ENCODE measurements at regions not wholly inside any gene's neighbourhood (a gene's known extent, or its start where the extent isn't known, plus 50 kb on each side); places are given as distances from the start of the nearest gene placed in this dataset.

- H3K4me3 Mint-ChIP-seq (ENCODE audit: low read depth, unreplicated experiment), result no peak overlapping the region
- TF ChIP-seq CTCF (IDR thresholded peaks at IDR 0.05; ENCODE audit: unreplicated experiment), result no peak
- CTCF ChIA-PET, result no interaction called here
- BruUV-seq (replicated peaks), result no TSS peak
- DNase-seq, result no peak
- intact Hi-C loops (cut with micrococcal nuclease; ENCODE audit: unreplicated experiment), result no loop called here
- H3K27ac Mint-ChIP-seq (ENCODE audit: unreplicated experiment), result no peak overlapping the region
- H3K9me3 Mint-ChIP-seq (ENCODE audit: low read depth, unreplicated experiment), result no peaks in the 10 kb centered on the region
- H3K36me3 Mint-ChIP-seq (ENCODE audit: insufficient read depth, unreplicated experiment), result no peaks in the 10 kb centered on the region
- peaks cover 52% of the 10 kb centered on the region for H3K27me3 Mint-ChIP-seq (ENCODE audit: unreplicated experiment)
- no peaks in the 10 kb centered on the region for H3K4me1 Mint-ChIP-seq (ENCODE audit: low read depth, unreplicated experiment)
These were observed 69.2 kb upstream of the UNC5B start for GRCh38 chr10:71143170-71143569.

GRCh38 chr10:71143610-71144009 lies 68.8 kb upstream of the UNC5B start:
- no peaks in the 10 kb centered on the region for H3K36me3 Mint-ChIP-seq (ENCODE audit: insufficient read depth, unreplicated experiment)
- no peaks in the 10 kb centered on the region for H3K9me3 Mint-ChIP-seq (ENCODE audit: low read depth, unreplicated experiment)
- DNase-seq, result no peak
- no peak for TF ChIP-seq CTCF (IDR thresholded peaks at IDR 0.05; ENCODE audit: unreplicated experiment)
- CTCF ChIA-PET, result no interaction called here
- intact Hi-C loops (cut with micrococcal nuclease; ENCODE audit: unreplicated experiment), result no loop called here
- no peaks in the 10 kb centered on the region for H3K4me1 Mint-ChIP-seq (ENCODE audit: low read depth, unreplicated experiment)
- H3K4me3 Mint-ChIP-seq (ENCODE audit: low read depth, unreplicated experiment), result no peak overlapping the region
- BruUV-seq (replicated peaks), result no TSS peak
- H3K27me3 Mint-ChIP-seq (ENCODE audit: unreplicated experiment), result peaks cover 47% of the 10 kb centered on the region
- H3K27ac Mint-ChIP-seq (ENCODE audit: unreplicated experiment), result no peak overlapping the region

GRCh38 chr10:71144824-71145223 lies 67.5 kb upstream of the UNC5B start:
- Mint-ChIP-seq H3K27me3 (ENCODE audit: unreplicated experiment) (peaks cover 35% of the 10 kb centered on the region), H3K4me1 (ENCODE audit: low read depth, unreplicated experiment) (no peaks in the 10 kb centered on the region), H3K36me3 (ENCODE audit: insufficient read depth, unreplicated experiment) (no peaks in the 10 kb centered on the region), H3K4me3 (ENCODE audit: low read depth, unreplicated experiment) (no peak overlapping the region), H3K27ac (ENCODE audit: unreplicated experiment) (no peak overlapping the region), H3K9me3 (ENCODE audit: low read depth, unreplicated experiment) (no peaks in the 10 kb centered on the region)
- no peak for TF ChIP-seq CTCF (IDR thresholded peaks at IDR 0.05; ENCODE audit: unreplicated experiment)
- CTCF ChIA-PET, result no interaction called here
- BruUV-seq (replicated peaks), result no TSS peak
- DNase-seq, result no peak
- intact Hi-C loops (cut with micrococcal nuclease; ENCODE audit: unreplicated experiment), result no loop called here

- no peak for DNase-seq
- no peak overlapping the region for H3K4me3 Mint-ChIP-seq (ENCODE audit: low read depth, unreplicated experiment)
- no peaks in the 10 kb centered on the region for H3K4me1 Mint-ChIP-seq (ENCODE audit: low read depth, unreplicated experiment)
- CTCF ChIA-PET, result no interaction called here
- BruUV-seq (replicated peaks), result no TSS peak
- H3K36me3 Mint-ChIP-seq (ENCODE audit: insufficient read depth, unreplicated experiment), result no peaks in the 10 kb centered on the region
- TF ChIP-seq CTCF (IDR thresholded peaks at IDR 0.05; ENCODE audit: unreplicated experiment), result no peak
- H3K9me3 Mint-ChIP-seq (ENCODE audit: low read depth, unreplicated experiment), result no peaks in the 10 kb centered on the region
- intact Hi-C loops (cut with micrococcal nuclease; ENCODE audit: unreplicated experiment), result no loop called here
- H3K27ac Mint-ChIP-seq (ENCODE audit: unreplicated experiment), result no peak overlapping the region
- peaks cover 29% of the 10 kb centered on the region for H3K27me3 Mint-ChIP-seq (ENCODE audit: unreplicated experiment)
These were observed 66.9 kb upstream of the UNC5B start for GRCh38 chr10:71145352-71145945.

All from Calu3 (cell line).